ENCODE measurements at regions not wholly inside any gene's neighbourhood (a gene's known extent, or its start where the extent isn't known, plus 50 kb on each side); places are given as distances from the start of the nearest gene placed in this dataset.
A peak's percentile ranks its signal among the peaks of the same experiment; 100 is the strongest.
"Not testable (repeated sequence)": the region's sequence is repeated elsewhere in the genome, so short reads cannot be mapped to it uniquely, and the experiment has no call there.

DNA sequence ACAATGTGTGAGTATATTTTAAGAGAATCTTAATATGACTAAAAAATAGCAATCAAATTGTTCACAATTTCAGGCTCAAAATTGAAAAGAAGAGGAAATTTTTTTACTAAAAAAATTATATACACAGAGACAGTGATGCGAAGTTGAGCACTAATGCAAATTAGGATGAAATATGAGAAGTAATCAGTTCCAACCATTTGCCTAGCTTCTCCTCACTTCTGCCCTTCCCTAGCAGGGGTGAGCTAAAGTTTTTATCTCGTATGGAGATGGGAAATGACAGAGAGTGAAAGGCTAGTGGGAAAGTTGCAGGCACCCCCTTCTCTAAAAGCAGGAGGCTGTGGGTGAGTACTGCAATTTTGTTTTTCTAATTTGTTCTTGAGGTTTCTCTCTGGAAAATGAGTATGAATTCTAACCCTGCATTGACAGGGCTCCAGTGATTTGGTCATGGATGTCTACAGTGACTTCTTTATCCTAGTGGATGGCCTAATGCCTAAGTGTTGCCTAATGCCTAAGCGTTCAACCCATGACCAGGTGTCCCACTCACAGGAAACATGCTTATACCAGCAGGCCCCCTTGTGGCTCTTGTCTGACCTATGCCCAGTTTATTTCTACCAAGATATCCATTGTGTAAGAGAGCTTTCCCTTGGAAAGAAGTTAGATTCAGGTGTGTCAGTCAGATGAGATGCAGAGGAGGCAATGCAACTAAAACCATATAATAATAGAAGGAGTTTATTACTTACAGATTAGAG, 78.0 kb upstream of the HNMT start:
- no peak for DNase-seq

- peak; percentile 9 for DNase-seq
Measured at GRCh38 chr2:137888845-137889244, 75.4 kb upstream of the HNMT start.

DNA sequence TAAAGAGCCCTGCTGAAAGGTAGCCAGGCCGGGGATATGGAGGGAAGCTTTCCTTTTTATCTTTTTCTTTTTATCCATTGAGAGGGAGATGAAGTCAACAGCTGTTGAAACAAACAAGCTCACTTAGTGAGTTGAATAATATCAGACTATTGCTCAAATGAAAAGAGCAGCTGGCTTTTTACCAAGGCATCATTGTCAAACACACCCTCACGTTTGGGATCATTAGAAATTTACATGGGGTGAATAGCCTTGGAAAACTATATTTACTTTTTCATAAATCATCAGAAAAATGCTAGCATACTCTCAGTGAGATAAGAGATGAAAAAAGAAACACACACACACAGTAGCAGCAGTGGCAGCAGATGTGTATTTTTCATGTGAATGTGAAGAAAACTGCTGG, 71.5 kb upstream of the HNMT start:
- DNase-seq, result no peak

GRCh38 chr2:137893145-137893544, 71.1 kb upstream of the HNMT start:
- no peak for DNase-seq

GRCh38 chr2:137896467-137896866, 67.8 kb upstream of the HNMT start:
- DNase-seq, result no peak

DNA sequence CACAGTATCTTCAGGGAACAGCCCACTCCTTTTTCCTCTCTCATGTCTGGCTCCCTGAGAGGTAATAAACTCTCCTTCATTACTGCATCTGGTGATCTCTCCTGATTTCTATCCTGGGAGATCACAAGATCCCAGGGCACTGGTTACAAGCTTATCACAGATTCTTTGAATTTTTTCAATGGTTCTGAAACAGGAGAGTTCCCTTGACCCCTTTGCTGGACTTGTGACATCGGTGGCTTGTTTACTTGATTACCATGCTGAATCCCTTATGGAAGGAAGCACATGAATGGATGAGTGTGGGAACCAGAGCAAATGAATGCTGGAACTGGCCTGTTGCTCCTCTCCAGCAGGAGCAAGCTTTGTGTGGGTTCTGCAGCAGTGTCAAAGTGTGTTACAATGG, 67.2 kb upstream of the HNMT start:
- DNase-seq, result no peak

GRCh38 chr2:137900421-137901141, 63.7 kb upstream of the HNMT start:
- DNase-seq, result no peak

GRCh38 chr2:137910641-137911040, 53.6 kb upstream of the HNMT start:
- no peak for DNase-seq

DNA sequence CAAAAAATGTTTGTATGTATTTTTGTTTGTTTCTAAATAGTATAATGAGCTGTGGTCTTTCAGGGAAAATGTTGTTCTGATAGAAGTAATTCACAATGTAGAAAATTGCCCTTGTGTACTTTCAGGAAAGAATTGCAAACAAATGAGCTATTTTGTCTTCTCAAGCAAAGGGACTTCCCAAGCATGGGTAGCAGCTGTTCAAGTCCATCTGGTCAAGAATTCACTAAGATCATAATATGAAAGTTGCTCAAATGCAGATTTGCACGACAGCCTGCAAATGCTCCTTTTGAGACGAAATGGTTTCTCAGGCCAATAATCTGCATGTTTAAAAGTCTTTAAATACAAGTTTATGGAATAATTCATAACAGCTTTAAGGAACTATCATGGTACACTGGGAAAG, 51.9 kb upstream of the HNMT start:
- DNase-seq, result no peak

- no peak for DNase-seq
Measured at GRCh38 chr2:137913169-137913568, 51.1 kb upstream of the HNMT start.

GRCh38 chr2:137913648-137914047, 50.6 kb upstream of the HNMT start:
- DNase-seq, result not testable (repeated sequence)
